HG02885 (cell line): ENCODE measurements at regions not wholly inside any gene's neighbourhood (a gene's known extent, or its start where the extent isn't known, plus 50 kb on each side); places are given as distances from the start of the nearest gene placed in this dataset.

Experiments used
- ATAC-seq: cut with Tn5 transposase; IDR thresholded peaks from one replicate; pipeline ENCODE4 v1.9.1; 2021; ENCODE audit warnings: mild to moderate bottlenecking; ENCODE audit not compliant: unreplicated experiment, poor library complexity

GRCh38 chr20:7458459-7458858, 481.8 kb downstream of the HAO1 start:
- no peak for ATAC-seq

GRCh38 chr20:7459083-7459482, 481.2 kb downstream of the HAO1 start:
- ATAC-seq, result no peak

- ATAC-seq, result no peak
Observed at GRCh38 chr20:7463290-7463689, 477.0 kb downstream of the HAO1 start.

GRCh38 chr20:7470912-7471311, 469.3 kb downstream of the HAO1 start:
- ATAC-seq, result no peak

GRCh38 chr20:7490288-7490687, 450.0 kb downstream of the HAO1 start:
- ATAC-seq, result no peak

- no peak for ATAC-seq
Observed at GRCh38 chr20:7492257-7492656, 448.0 kb downstream of the HAO1 start.

GRCh38 chr20:7493311-7493710, 446.9 kb downstream of the HAO1 start:
- no peak for ATAC-seq

- ATAC-seq, result no peak
Observed at GRCh38 chr20:7496394-7496991, 443.8 kb downstream of the HAO1 start.

- no peak for ATAC-seq
Observed at GRCh38 chr20:7497985-7498384, 442.3 kb downstream of the HAO1 start.

- ATAC-seq, result no peak
Observed at GRCh38 chr20:7499201-7499600, 441.1 kb downstream of the HAO1 start.

- ATAC-seq, result no peak
Observed at GRCh38 chr20:7500231-7500663, 440.0 kb downstream of the HAO1 start.

GRCh38 chr20:7503501-7503900, 436.8 kb downstream of the HAO1 start:
- ATAC-seq, result no peak

GRCh38 chr20:7505152-7505834, 435.0 kb downstream of the HAO1 start:
- ATAC-seq, result no peak

- no peak for ATAC-seq
Observed at GRCh38 chr20:7505835-7506221, 434.4 kb downstream of the HAO1 start.

- no peak for ATAC-seq
Observed at GRCh38 chr20:7516621-7517111, 423.6 kb downstream of the HAO1 start.

GRCh38 chr20:7520361-7520760, 419.9 kb downstream of the HAO1 start:
- no peak for ATAC-seq

GRCh38 chr20:7523288-7523687, 417.0 kb downstream of the HAO1 start:
- no peak for ATAC-seq

- no peak for ATAC-seq
Observed at GRCh38 chr20:7540018-7540417, 400.2 kb downstream of the HAO1 start.

GRCh38 chr20:7540923-7541322, 399.3 kb downstream of the HAO1 start:
- ATAC-seq, result no peak

- ATAC-seq, result no peak
Observed at GRCh38 chr20:7571101-7571500, 369.2 kb downstream of the HAO1 start.

GRCh38 chr20:7571521-7572055, 368.7 kb downstream of the HAO1 start:
- no peak for ATAC-seq

GRCh38 chr20:7579888-7580287, 360.4 kb downstream of the HAO1 start:
- ATAC-seq, result no peak
